ENCODE measurements at regions not wholly inside any gene's neighbourhood (a gene's known extent, or its start where the extent isn't known, plus 50 kb on each side); places are given as distances from the start of the nearest gene placed in this dataset.

DNA sequence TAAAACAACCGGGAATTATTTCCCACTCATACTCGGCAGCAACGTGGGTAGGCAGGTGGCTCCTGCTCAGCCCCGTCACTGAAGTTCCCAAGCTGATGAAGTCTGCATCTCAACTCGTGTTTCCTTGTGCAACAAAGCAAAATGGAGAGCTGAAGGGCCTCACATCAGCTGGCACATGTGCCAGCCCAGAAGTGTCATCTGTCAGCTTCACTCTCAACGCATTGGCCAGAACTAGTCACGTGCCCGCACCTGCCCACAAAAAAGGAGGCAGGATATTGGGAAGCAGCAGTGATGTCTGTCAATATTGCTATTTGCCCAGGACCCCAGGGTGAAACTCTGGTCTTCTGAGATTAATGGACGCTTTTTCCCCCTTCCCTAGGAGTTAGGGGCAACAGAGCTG lies 344.0 kb downstream of the BCL11B start:
- TF ChIP-seq, protein P1, sequence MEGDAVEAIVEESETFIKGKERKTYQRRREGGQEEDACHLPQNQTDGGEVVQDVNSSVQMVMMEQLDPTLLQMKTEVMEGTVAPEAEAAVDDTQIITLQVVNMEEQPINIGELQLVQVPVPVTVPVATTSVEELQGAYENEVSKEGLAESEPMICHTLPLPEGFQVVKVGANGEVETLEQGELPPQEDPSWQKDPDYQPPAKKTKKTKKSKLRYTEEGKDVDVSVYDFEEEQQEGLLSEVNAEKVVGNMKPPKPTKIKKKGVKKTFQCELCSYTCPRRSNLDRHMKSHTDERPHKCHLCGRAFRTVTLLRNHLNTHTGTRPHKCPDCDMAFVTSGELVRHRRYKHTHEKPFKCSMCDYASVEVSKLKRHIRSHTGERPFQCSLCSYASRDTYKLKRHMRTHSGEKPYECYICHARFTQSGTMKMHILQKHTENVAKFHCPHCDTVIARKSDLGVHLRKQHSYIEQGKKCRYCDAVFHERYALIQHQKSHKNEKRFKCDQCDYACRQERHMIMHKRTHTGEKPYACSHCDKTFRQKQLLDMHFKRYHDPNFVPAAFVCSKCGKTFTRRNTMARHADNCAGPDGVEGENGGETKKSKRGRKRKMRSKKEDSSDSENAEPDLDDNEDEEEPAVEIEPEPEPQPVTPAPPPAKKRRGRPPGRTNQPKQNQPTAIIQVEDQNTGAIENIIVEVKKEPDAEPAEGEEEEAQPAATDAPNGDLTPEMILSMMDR (IDR thresholded peaks at IDR 0.05), result no peak
- no peak for TF ChIP-seq POLR2A (IDR thresholded peaks at IDR 0.05)
- TF ChIP-seq EP300 (IDR thresholded peaks at IDR 0.05), result no peak
